ENCODE measurements at regions not wholly inside any gene's neighbourhood (a gene's known extent, or its start where the extent isn't known, plus 50 kb on each side); places are given as distances from the start of the nearest gene placed in this dataset.
"Not testable (repeated sequence)": the region's sequence is repeated elsewhere in the genome, so short reads cannot be mapped to it uniquely, and the experiment has no call there.

DNA sequence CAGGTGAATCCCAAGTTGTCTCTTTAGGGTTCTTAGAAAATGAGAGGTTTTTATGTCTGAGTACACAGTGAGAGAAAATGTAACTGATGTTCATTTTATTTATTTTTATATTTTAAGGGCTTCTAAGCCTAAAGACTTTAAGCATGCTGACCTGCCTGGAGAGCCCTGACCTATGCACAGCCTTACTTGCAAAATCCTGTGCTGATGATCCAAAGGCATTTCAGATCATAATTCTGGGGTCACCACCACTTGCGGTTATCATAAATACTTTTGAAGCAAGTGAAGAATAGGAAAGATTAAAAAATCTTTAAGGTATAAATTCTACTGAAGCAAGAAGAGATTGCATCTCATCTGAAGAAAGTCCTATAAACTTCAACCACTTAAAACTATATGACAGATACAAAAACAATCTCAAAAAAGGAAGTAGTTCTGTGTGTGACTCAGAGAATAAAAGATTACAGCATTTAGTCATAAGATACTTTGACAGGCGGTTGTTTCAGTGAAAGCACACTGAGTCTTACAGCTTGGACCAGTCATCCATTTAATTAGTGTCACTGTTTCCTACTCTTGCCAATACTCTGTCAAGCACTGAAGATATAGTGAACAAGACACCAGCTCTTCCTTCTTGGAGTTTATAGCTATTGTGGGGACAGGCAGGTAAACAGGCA lies 245.2 kb upstream of the DIPK2B start:
- DNase-seq: no peak

DNA sequence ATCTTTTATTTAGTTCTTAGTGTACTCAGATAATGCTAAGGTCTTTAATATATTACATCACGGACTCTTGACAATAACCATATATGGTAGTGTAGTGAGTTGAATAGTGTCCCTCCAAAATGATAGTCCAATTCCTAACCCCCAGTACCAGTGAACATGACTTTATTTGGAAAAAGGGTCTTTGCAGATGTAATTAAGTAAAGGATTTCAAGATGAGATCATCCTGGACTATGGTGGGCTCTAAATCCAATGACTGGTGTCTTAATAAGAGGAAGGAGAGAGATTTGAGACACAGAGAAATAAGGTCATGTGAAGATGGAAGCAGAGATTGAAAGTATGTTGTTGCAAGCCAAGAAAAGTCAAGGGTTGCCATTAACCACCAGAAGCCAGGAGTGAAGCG lies 236.5 kb upstream of the DIPK2B start:
- DNase-seq: no peak

DNA sequence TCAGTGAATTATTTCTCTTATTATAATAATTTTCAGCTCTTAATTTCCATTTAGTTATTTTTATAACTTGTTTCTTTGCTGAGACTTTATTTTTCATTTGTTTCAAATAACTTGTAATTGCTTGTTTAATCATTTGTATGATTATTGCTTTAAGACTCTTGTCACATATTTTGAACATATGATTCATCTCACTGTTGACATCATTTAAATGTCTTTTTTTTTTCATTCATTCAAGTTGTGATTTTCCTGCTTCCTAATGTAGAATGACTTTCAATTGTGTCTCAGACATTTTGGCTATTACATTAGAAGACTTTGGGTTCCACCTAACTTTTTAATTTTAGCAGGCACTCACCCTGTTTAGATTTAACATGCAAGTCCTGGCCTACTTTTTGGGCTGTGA lies 234.8 kb upstream of the DIPK2B start:
- DNase-seq: no peak

DNA sequence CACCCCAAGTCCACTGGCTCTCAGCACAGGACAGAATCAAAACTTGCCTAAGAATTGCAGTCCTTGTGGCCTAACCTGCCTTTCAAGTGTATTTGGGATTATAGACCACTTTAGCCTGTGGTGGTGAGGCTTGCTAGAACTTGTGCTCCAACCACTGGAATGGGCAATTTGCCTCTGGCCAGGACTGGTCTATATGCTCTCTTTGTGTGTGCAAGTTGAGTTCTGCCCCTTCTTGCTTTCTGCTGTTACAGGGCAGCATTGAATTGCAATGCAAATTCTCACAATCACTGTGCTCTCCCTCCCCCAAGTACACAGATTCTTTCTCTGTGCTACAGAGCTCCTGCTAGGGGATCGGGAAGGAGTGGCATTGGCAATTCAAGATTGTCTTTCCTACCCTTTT lies 233.6 kb upstream of the DIPK2B start:
- DNase-seq: no peak

DNA sequence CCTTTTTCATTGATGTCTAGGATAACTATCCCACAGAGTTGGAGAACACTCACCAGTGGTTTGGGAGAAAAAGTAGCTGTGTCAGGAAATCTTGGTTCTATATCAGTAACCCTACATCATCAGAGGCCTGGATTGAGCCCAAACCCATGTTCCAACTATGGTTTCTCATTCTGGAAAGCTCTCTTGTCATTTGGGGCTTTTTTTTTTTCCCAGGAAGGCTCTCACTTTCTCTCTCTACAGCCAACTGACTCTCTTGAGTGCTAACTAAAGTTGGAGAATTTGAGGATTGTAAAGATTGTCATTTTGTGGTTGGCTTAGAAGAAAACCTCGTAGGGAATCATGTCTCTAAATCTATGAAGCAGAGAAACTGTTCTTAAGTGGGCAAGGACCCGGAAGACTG lies 228.2 kb upstream of the DIPK2B start:
- no peak for DNase-seq

DNA sequence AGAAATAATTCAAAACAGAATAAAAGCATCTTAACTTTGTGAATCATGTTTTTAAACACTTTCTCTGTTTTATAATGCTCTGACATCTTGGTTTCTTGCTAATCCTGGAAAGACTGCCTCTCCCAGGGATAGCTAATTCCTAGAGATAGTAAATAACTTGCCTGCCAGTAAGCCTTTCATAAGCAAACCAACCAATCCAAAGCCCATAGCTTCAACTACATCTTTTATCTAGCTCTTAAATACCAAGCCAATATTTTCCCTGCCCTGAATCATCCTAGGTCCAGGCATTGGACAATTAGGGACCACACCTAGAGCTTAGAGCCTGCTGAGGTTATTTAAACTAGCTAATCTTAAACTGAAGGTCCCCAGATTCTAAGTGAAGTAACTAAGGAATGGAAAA lies 223.7 kb upstream of the DIPK2B start:
- DNase-seq: no peak

DNA sequence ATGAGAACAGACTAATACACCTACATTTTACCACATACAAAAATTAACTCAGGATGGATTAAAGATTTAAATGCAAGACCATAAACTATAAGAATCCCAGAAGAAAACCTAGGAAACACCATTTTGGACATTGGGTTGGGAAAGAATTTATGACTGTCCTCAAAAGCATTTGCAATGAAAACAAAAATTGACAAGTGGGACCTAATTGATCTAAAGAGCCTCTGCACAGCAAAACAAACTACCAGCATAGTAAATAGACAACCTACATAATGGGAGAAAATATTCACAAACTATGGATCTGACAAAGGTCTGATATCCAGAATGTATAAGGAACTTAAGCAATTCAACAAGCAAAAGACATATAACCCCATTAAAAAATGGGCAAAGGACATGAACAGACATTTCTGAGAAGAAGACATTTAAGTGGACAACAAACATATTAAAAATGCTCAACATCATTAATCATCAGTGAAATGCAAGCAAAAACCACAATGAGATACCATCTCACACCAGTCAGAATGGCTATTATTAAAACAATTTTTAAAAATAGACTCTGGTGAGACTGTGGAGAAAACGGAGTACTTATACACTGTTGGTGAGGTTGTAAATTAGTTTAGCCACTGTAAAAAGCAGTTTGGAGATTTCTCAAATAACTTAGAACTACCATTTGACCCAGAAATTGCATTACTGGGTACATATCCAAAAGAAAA lies 221.7 kb upstream of the DIPK2B start:
- DNase-seq: no peak

DNA sequence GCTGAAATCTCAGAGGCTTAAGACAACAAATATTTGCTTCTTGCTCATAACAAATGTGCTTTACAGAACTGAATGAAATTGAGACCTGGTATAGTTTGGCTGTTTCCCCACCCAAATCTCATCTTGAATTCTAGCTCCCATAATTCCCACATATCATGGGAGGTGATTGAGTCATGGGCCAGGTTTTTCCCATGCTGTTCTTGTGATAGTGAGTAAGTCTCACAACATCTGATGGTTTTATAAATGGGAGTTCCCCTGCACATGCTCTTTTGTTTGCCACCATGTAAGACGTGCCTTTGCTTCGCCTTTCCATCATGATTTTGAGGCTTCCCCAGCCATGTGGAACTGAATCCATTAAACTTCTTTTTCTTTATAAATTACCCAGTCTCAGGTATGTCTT lies 221.1 kb upstream of the DIPK2B start:
- no peak for DNase-seq

DNA sequence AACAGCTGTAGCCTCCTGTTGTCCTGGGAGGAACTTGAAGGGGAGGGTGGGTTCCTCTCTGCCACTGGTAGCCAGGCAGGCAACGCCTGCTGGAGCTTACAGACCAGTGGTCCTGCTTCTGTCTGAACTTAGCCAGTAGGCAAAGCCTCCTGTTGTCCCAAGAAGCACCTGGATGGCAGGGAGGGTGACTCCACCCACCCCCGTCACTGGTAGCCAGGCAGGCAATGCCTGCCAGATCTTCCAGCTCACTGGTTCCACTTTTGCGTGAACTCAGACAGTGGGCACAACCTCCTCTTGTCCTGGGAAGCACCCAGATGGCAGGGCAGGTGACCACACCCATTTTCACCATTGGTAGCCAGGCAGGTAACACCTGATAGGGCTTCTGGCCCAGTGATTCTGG lies 203.5 kb upstream of the DIPK2B start:
- DNase-seq: no peak

DNA sequence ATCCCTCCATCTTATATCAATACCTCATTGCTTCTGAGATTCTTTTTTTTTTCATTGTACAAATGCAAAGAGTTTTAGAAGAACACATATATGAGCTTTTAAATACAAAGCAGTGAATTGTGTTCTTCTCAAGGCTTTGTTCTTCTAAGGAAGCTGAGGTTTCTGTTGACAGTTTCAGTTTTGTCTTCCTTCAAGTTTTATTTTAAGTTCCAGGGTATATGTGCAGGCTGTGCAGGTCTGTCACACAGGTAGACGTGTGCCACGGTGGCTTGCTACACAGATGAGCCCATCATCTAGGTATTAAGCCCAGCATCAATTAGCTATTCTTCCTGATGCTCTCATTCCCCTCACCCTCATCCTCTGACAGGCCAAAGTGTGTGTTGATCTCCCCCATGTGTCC lies 201.2 kb upstream of the DIPK2B start:
- DNase-seq: no peak

DNA sequence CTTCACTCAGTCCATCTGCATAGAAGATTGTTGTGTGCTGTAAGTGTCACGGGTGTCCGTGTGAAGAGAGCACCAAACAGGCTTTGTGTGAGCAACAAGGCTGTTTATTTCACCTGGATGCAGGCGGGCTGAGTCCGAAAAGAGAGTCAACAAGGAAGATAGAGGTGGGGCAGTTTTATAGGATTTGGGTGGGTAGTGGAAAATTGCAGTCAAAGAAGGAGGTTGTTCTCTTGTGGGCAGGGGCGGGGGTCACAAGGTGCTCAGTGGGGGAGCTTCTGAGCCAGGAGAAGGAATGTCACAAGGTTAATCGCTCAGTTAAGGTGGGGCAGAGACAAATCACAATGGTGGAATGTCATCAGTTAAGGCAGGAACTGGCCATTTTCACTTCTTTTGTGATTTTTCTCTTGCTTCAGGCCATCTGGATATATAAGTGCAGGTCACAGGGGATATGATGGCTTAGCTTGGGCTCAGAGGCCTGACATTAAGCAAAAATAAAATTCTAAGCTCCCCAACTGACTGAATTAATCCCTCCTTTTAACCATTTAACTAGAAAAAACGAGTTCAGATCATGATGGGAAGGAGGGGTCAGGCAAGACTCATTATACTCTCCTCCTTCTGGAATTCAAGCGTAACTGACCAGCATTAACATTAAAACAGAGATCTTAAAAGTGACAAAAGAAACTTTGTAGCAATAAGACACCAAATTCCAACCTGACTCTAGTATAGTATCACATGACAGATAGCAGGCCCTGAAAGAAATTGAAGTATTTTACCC lies 200.5 kb upstream of the DIPK2B start:
- DNase-seq: not testable (repeated sequence)

DNA sequence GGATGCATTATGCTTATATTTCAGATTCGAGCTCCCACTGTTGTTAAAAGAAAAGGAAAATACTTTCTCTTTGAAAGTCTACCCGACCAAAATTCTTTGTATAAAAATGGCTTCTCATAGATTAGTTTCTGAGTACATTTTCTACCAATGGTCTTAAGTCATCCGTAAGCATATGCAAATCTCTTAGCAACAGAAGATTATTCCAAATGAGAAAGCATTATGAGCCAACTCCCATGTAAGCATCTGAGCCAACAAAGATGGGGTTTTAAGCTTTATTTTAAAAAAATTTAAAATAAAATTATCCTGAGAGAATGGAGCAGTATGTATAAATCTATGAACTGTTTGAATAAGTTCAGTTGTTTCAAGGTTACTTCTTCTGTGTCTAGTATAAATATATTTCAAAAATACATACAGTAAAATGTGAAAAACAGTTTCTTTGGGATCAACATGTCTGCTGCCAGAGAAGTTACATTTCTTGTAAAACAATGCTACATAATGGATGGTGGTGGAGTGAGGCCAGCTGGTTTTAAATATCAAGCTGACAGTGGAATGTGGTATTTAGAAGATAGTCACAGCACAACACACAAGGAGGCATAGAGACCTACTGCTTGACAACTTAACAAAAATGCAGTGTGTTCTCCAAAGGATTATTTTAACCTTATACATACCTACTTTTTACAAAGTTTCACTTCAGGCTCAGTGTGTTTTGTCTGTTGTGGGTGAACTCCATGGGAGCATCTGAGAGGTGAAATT lies 199.5 kb upstream of the DIPK2B start:
- DNase-seq: no peak

DNA sequence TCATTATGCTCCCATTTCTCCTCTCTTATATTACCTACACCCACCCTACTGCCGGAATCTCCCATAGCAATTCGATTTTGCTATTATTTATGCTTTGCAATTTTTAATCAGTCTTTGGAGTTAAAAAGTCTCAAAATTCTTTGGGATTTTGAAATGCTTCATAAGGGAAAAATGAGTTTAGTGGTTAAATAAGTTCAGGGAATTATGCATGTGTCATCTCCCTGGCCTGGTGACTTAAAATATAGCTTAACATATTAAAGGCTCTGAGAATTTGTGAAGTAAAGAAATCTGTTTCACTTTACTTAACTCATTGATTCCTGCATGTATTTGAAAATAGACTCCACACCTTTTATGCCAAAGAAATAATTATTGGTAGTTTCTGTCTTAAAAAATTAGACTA lies 185.1 kb upstream of the DIPK2B start:
- DNase-seq: no peak

DNA sequence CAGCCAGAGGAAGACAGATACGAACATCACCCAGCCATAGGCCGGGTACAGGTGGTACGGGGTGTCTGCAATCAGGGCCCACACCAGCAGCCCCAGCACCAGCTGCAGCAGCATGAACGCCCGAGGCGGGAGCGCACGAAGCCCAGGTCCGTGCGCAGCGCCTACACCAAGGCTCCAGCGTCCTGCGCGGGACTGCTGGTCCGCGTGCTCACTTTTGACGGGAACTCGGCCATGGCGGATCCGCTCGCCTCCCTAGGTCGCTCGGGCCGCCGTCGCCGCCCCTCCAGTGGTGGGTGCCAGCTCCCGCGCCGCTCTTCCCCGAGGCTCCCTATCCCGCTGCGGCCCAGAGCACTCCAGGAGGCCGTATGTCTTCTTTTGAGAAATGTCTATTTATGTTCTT lies 181.2 kb upstream of the DIPK2B start:
- DNase-seq: no peak

DNA sequence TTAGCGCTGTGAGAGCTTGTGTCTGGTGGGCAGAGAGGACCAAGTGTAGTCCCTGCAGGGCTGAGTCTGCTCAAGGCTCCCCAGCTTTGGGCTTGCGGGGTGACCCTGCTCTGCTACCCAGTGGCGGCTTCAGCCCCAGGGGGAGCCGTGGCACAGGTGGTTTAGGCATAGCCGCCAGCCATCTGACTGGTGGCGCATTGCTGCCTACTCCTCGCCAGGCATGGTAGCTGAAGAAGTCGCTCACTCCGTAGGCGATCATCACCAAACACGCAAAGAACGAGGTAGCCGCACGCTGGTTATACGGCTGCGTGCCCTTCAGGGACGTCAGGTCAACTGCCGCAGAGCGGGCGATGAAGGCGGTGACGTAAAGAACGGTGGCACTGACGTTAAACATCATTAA lies 180.7 kb upstream of the DIPK2B start:
- no peak for DNase-seq

DNA sequence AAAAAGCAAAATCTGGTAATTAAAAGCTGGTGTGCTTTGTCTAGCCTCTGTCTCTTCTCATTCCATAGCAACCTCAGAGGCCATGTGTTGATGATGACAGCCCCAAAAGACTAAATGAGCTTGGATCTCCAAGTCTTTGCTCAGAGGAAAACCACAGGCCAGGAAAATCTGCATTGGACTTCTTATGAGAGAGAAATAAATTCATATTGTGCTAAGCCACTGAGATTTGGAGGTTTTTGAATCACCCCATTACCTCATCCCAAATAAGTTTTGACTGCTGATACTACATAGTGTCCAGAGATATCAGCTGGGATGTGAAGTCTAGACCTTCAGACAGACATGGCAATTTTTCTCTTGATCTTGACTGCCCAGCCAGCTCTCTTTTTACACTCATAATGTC lies 178.6 kb upstream of the DIPK2B start:
- DNase-seq: no peak

DNA sequence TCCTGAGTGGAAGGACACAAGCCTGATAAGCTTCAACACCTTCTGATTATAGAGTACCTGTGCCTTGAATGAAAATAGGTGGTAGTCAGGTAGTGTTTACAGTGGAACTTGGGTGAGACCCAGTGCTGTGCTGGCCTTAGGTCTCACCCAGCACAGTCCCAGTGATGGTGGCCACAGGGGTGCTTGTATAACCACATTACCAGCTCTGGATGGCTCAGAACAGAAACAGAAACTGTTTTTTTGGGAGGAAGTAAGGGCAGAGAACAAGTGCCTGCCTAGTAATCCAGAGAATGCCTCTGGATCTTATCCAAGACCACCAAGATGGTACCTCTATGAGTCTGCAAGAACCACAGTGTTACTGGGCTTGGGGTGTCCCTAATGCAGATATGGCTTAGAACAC lies 171.5 kb upstream of the DIPK2B start:
- no peak for DNase-seq

DNA sequence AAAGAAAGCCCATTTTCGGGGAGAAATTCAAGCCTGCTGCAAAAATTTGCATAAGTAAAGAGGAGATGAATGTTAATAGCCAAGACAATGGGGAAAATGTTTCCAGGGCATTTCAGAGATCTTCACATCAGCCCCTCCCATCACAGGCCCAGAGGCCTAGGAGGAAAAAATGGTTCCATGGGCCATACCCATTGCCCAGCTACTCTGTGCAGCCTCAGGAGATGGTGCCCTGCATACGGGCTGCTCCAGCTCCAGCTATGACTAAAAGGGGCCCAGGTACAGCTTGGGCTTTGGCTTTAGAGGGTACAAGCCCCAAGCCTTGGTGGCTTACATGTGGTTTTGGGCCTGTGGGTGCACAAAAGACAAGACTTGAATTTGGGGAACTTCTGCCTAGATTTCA lies 168.0 kb upstream of the DIPK2B start:
- DNase-seq: no peak

DNA sequence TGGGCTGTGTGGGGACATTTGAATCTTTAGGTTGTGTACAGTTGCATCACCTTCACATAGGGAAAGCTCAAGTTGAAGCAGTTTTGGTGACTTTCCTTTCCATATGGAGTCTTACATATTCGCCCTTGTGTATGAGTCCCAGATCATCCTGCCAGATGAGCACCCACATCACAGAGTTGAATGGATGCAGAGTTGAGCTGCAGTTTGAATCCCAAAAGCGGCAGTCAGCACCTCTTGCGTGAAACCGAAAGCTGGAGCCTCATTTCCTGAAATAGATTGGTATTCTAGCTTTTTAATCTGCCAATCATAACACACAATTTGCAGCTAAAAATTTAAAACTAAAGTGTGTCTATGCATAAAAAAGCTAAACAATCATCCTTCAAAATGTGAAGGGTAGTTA lies 162.9 kb upstream of the DIPK2B start:
- no peak for DNase-seq

DNA sequence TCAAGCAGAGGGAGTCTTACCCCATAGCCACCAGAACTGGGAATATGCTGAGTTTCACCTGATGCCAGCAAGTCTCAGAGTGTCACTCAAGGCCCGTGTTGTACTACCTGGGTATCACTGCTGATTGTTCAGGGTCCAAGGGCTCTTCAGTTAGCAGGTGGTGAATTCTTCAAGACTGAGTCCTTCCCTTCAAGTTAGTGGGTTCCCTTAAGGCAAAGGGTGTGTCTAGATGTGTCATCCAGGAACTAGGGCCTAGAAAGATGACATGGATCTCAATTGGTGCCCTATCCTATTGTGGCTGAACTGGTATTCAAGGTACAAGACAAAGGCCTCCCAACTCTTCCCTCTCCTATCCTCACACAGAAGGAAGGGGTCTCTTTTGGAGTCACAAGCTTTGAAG lies 159.9 kb upstream of the DIPK2B start:
- DNase-seq: no peak

DNA sequence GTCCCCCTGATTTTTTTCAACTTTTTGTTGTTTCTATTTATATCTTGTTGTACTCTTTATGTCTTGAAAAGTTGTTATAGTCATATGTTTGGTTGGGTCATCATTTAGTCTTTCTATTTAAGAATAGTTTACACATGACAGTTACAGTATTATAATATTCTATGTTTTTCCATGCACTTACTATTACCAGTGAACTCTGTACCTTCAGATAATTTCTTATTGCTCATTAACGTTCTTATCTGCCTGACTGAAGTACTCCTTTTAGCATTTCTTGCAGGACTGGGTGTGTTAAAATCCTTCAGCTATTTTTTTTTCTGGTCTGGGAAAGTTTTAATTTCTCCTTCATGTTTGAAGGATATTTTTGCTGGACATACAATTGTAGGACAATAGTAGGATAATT lies 157.7 kb upstream of the DIPK2B start:
- no peak for DNase-seq

DNA sequence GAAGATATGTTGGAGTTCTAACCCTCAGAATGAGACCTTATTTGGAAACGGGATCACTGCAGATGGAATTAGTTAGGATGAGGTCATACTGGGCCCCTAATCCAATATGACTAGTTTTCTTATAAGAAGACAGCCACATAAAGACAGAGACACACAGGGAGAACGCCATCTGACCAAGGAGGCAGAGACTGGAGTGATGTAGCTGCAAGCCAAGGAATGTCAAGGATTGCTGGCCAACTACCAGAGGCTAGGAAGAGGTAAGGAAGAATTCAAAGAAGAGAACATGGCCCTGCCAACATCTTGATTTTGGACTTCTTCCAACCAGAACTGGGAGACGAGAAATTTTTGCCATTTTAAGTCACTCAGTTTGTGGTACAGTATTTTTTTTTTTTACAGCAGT lies 152.8 kb upstream of the DIPK2B start:
- no peak for DNase-seq

DNA sequence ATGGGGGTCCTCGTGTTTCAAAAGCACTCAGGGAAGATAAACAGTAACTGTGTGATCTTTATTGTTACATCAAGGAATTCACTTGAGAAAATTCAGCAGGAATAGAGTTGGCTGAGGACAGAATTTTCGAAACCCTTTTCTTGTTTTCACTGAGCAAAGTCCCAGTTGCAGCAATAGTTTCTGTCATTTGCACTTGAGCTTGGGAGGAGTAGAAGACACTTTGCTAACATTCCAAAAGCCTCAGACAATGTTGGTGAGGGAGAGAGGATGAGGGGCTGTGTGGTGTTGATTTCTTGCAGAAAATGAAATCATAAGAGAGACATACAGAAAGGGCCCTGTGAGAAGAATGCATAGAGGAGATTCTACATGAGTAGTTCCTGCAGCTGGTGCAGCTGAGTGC lies 151.9 kb upstream of the DIPK2B start:
- no peak for DNase-seq

DNA sequence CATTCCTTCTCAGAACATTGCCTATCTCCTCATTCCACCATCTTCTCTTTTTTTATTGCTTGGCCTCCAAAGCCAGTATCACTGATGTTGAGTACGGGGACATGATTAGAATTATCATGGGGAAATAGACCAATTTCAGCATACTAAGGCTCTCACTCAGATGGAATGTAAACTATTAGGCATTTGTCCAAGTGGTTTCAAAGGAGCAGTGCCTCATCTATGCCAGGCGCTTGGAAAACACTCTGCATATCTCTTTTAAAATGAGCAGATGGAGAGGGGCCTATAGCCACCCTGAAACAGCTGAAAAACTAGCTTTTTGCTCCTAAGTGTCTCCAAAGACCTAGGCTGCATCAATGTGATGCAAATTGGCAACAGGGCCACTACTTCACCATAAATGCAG lies 150.8 kb upstream of the DIPK2B start:
- DNase-seq: no peak
